ENCODE measurements at regions not wholly inside any gene's neighbourhood (a gene's known extent, or its start where the extent isn't known, plus 50 kb on each side); places are given as distances from the start of the nearest gene placed in this dataset.

- in situ Hi-C loops (cut with MboI; ENCODE audit: low sequenced_read_pairs) = no loop called here
Observed at GRCh38 chr2:7899923-7900322, 781.9 kb upstream of the ID2 start.

GRCh38 chr2:7900593-7900992 lies 781.3 kb upstream of the ID2 start:
- in situ Hi-C loops (cut with MboI; ENCODE audit: low sequenced_read_pairs) = no loop called here

DNA sequence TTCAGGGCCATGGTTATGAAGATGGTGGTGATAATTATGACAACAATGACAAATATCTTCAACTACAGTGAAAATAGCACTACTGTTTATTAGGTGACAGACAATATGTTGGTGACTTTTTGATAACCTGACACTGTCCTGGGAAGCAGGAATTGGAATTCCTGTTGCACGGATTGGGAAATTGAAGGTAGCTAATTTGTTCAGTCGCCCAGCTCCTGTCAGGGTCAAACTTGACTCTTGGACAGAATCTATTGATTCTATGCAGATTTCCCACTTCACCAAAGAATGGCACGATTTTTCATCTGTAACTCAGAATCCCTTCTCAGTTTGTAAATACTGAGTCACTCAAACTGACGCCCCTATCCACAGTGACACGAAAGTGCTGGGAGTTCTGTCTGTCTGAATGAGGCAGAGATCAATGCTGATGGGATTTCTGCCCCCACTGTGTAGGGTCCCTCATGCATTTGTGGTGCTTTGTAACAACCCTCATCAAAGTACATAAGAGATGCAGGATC lies 779.5 kb upstream of the ID2 start:
- in situ Hi-C loops (cut with MboI; ENCODE audit: low sequenced_read_pairs) = no loop called here

- in situ Hi-C loops (cut with MboI; ENCODE audit: low sequenced_read_pairs) = no loop called here
Observed at GRCh38 chr2:7904319-7904718, 777.5 kb upstream of the ID2 start.

DNA sequence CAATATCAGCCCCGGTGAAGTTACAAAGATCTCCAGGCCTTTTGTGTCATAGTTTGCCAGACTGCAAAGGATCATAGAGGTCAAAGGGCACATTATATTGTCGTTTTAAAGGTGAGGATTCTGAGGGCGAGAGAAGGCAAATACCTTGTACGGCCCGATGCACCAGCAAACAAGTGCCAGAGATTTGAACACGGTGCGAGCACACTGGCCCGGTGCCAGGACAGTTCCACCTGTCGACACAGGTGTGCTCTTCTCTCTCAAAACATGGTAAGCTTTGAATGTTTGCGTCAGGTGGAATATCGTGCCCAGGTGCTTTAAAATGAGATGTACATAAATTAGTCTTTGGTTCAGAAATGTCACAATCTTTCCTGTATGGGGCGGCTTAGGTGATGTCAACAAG lies 776.1 kb upstream of the ID2 start:
- in situ Hi-C loops (cut with MboI; ENCODE audit: low sequenced_read_pairs) = no loop called here

DNA sequence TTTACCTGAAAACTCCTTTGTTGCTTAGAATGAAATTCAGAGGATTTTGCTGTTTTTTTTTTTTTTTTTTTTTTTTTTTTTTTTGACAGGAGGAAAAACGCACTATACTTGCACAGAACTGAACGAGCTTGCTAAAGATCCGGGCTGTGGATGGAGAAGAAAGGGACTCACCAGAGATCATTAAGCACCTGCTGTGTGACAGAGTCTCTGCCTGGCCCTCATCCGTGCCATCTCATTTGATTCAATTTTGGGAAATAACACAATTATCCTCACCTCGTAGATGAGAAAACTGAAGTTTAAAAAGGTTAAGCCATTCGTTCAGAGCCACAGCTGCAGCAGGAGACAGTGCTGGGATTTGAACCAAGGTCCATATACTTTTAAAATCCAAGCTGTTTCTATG lies 775.4 kb upstream of the ID2 start:
- in situ Hi-C loops (cut with MboI; ENCODE audit: low sequenced_read_pairs) = no loop called here

DNA sequence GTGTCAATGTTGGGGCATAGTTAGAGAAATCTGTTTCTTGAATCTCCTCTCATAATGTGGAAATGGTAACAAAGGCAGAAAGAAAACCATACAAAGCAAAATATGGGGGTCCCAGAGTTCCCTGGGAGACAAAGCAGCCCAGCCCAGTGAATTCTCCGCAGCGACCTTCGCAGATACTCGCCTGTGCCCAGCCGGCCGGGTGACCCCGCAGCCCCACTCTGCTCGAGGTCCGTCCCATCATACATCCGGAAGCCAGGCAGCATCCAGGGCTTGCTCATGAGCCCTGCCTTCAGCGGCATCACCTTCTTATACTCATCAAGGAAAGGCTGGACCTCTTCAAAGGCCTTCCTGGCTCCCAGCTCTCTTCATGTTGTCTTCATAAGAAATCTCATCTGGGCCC lies 774.8 kb upstream of the ID2 start:
- in situ Hi-C loops (cut with MboI; ENCODE audit: low sequenced_read_pairs) = no loop called here

DNA sequence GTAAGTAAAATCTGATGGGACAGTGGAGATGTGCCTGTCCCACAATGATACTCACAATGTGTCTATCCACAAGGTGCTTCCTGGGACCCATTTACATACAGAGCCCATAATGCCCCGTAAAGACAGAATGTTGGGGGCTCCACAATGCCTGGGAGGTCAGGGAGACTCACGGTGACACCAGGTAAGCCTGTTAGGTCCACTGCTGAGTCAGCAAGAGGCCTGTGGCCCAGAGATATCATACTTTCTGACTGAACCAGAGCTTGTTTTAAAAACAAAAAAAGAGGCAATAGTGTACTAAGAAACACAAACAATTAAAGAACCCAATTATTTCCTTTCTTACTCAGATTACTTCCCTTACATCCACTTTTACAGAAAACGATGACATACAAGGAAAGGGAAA lies 771.1 kb upstream of the ID2 start:
- in situ Hi-C loops (cut with MboI; ENCODE audit: low sequenced_read_pairs) = no loop called here

GRCh38 chr2:7911196-7911595 lies 770.7 kb upstream of the ID2 start:
- in situ Hi-C loops (cut with MboI; ENCODE audit: low sequenced_read_pairs) = no loop called here

DNA sequence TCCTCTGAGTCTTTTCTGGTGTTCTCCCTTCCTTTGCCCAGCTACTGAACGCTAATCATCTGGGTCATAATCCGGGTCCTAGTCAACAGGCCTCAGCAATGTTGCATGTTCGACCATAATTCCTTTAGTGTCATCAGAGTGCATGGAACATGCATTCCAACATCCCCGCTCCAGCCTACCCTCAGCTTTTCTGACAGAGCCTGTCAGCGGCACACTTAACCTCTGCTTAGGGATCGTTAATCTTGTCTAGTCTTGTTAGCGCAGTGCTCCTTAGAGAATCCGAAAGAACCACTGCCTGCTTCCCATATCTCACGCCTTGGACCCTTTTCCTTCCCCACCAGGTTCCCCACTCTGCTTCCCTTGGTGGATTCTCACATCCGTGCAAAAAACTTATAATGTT lies 767.9 kb upstream of the ID2 start:
- in situ Hi-C loops (cut with MboI; ENCODE audit: low sequenced_read_pairs) = no loop called here

- in situ Hi-C loops (cut with MboI; ENCODE audit: low sequenced_read_pairs) = no loop called here
Observed at GRCh38 chr2:7915302-7916091, 766.4 kb upstream of the ID2 start.

- in situ Hi-C loops (cut with MboI; ENCODE audit: low sequenced_read_pairs) = no loop called here
Observed at GRCh38 chr2:7916670-7917069, 765.2 kb upstream of the ID2 start.

GRCh38 chr2:7919510-7919909 lies 762.3 kb upstream of the ID2 start:
- in situ Hi-C loops (cut with MboI; ENCODE audit: low sequenced_read_pairs) = no loop called here

DNA sequence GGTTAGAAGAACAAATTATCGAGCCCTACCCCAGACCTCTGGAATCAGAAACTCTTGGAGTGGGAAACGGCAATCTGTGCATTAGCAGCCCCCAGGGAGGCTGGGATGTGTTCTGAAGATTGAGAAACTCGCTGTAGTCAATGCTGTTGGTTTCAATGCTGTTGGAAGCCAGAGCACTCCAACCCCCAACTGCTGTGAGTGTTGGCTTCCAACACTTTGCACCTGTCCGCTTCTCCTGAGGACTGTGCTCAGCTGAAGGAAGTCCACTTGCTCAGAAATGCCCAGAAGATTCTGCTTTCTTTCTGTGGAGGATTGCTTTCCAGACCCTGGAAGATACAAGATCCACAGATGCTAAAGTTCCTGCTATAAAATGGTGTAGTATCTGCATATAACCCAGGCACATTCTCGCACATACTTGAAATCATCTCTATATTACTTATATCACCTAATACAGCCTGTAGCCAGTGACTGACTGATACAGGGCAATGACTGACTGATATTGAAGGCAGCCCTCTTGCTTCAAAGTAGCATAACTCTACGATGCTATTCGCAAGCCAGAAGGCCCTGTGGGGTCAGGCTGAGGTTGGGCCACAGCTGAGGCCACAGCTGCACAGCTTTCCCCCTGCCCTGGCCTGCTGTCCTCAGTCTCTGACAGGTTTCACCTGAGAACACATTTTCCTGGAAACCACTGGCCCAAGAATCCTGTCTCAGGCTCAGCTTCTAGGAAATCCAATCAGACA lies 757.7 kb upstream of the ID2 start:
- in situ Hi-C loops (cut with MboI; ENCODE audit: low sequenced_read_pairs) = no loop called here

DNA sequence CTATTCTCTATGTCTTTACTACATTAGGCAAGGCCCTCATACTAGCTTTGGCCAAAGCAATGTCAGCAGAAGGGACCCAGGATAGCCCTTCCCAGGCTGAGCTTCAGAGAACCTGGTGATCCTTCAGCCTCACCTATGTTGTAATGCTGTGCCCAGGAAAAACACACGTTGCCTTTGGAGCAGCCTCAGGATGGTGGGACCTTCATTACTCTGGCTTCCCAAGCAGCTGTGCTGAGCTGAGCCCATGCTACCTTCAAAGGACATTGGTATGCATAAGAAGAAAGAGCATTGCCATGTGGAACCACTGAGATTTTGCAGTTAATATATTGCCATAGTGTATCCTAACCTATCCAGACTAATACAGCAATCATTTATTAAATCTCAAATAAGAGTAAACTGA lies 756.4 kb upstream of the ID2 start:
- in situ Hi-C loops (cut with MboI; ENCODE audit: low sequenced_read_pairs) = no loop called here

DNA sequence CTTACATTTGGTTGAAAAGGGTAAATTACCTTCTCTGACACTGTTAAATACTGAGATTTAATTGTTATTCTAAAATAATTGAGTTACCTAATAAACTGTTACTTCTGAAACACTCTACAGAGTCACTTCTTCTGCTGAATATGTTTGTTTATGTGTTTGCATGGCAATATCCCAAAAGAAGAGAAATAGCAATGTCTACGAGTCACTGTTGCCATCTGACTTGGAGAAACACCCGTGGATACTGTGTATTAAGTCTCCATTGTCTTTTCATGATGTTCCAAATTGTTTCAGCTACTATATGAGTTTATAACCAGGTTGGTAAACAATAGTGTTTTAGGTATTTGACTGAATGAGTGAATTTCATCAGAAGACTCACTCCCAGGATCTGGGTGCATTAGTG lies 754.2 kb upstream of the ID2 start:
- in situ Hi-C loops (cut with MboI; ENCODE audit: low sequenced_read_pairs) = no loop called here

DNA sequence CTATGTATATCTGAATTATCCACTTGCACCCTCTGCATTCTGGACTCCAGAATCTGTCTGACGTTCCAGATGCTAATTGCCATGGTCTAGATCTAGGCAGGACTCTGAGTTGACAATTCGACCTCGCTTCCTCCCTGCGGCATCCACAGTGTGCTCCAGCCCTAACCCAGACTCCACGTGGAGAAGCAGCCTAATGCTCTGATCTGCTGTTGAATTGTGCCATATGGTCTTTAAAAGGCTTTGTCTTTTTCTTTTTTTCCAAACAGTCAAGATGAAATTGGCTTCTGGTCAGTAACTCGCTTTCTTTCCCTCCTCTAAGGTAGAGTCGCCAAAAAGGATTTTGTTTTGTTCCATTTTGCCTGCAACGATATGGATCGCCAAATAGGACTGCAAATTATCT lies 752.6 kb upstream of the ID2 start:
- in situ Hi-C loops (cut with MboI; ENCODE audit: low sequenced_read_pairs) = no loop called here

- in situ Hi-C loops (cut with MboI; ENCODE audit: low sequenced_read_pairs) = no loop called here
Observed at GRCh38 chr2:7930800-7931635, 750.8 kb upstream of the ID2 start.

GRCh38 chr2:7931808-7932207 lies 750.0 kb upstream of the ID2 start:
- in situ Hi-C loops (cut with MboI; ENCODE audit: low sequenced_read_pairs) = no loop called here

- in situ Hi-C loops (cut with MboI; ENCODE audit: low sequenced_read_pairs) = no loop called here
Observed at GRCh38 chr2:7933672-7934071, 748.2 kb upstream of the ID2 start.

DNA sequence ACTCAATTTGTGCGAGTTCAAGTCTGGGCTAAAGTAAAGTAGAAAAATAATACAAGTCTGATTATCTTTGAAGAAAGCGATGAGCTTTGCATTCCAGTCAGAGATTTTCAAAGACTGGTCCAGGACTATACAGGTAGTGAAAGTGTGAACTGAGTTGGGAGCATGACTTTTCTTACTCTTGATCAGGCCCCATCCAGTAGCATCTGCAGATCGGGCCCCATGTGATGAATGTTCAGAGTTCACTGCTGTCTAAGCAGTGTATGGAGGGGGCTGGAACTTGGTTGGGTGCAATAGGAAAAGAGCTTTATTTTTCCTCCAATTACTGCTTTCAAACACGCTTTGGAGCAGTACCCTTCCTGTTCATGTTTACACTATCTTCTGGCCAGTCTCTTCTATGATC lies 747.4 kb upstream of the ID2 start:
- in situ Hi-C loops (cut with MboI; ENCODE audit: low sequenced_read_pairs) = no loop called here

Measured in HL-60/S4 treated with phorbol 12-myristate 13-acetate at 8.2 ng/mL for 4 days and 3 days (cell line).